ENCODE measurements at regions not wholly inside any gene's neighbourhood (a gene's known extent, or its start where the extent isn't known, plus 50 kb on each side); places are given as distances from the start of the nearest gene placed in this dataset.

- TF ChIP-seq POLR2A (IDR thresholded peaks at IDR 0.05) (no peak), CTCF (IDR thresholded peaks at IDR 0.05) (no peak)
Measured at GRCh38 chr13:50341526-50341925, 326.3 kb downstream of the KCNRG start.

Measured in heart left ventricle (tissue), 13 donors.